Lung (tissue), 11 donors: ENCODE measurements at regions not wholly inside any gene's neighbourhood (a gene's known extent, or its start where the extent isn't known, plus 50 kb on each side); places are given as distances from the start of the nearest gene placed in this dataset.
A peak's percentile ranks its signal among the peaks of the same experiment; 100 is the strongest.

Experiments used
- ATAC-seq: fragments of 200-7000 bp; cut with Tn5 transposase; one replicate; pipeline ENCODE4 v1.9.1; 2020; ENCODE audit warnings: moderate number of reproducible peaks; ENCODE audit not compliant: insufficient read depth, low FRiP score
- DNase-seq, 3 donors: peaks; one replicate each; pipeline ENCODE4 v3.0.0-alpha.2; 2013 to 2017
- H3K27ac ChIP-seq, 2 donors: one replicate each; pipeline ENCODE4 v1.5.1; 2013; ENCODE audit warnings: mild to moderate bottlenecking in 2 of 2, moderate library complexity in 2 of 2, control low read depth in 1 of 2, inconsistent platforms in 1 of 2, low read depth in 1 of 2, low read length in 1 of 2
- H3K27me3 ChIP-seq, 3 donors: one replicate each; pipeline ENCODE4 v1.5.1; 2013; ENCODE audit warnings: low read length in 2 of 3; ENCODE audit not compliant: control insufficient read depth in 3 of 3, insufficient read depth in 3 of 3
- H3K36me3 ChIP-seq, 4 donors: one replicate each; pipeline ENCODE4 v1.5.1; 2013; ENCODE audit warnings: low read length in 4 of 4, mild to moderate bottlenecking in 1 of 4, moderate library complexity in 1 of 4; ENCODE audit not compliant: control insufficient read depth in 4 of 4, insufficient read depth in 4 of 4
- H3K4me1 ChIP-seq, 5 donors: one replicate each; pipeline ENCODE4 v1.5.1; 2013; ENCODE audit warnings: low read length in 5 of 5, mild to moderate bottlenecking in 2 of 5, moderate library complexity in 1 of 5; ENCODE audit not compliant: control insufficient read depth in 5 of 5, insufficient read depth in 5 of 5
- H3K4me3 ChIP-seq: one replicate; pipeline ENCODE4 v1.5.1; 2013; ENCODE audit warnings: mild to moderate bottlenecking, control low read depth, moderate library complexity
- H3K9ac ChIP-seq, 2 donors: one replicate each; pipeline ENCODE4 v1.5.1; 2013; ENCODE audit warnings: low read length in 2 of 2, control low read depth in 1 of 2; ENCODE audit not compliant: insufficient read depth in 1 of 2
- H3K9me3 ChIP-seq, 4 donors: one replicate each; pipeline ENCODE4 v1.5.1; 2013; ENCODE audit warnings: low read length in 3 of 4, mild to moderate bottlenecking in 1 of 4, moderate library complexity in 1 of 4; ENCODE audit not compliant: control insufficient read depth in 4 of 4, insufficient read depth in 3 of 4
- CTCF ChIP-seq: IDR thresholded peaks from 2 replicates; pipeline ENCODE4 v1.5.1; 2012; ENCODE audit warnings: mild to moderate bottlenecking; ENCODE audit errors: control extremely low read depth, extremely low read depth
- WGBS, 2 donors: extraction: QIAGEN DNeasy Blood & Tissue Kit; methylation state at CpG; one replicate each; pipeline ENCODE4 v1.1.7; 2013; 5-methylcytosine and 5-hydroxymethylcytosine counted together
- donor health status: control.
- donor health status: control.
- donor health status: Bipolar disorder and iron deficiency.
- donor health status: healthy.
- donor health status: DM: yes; HTN: yes; CAD: no.

DNA sequence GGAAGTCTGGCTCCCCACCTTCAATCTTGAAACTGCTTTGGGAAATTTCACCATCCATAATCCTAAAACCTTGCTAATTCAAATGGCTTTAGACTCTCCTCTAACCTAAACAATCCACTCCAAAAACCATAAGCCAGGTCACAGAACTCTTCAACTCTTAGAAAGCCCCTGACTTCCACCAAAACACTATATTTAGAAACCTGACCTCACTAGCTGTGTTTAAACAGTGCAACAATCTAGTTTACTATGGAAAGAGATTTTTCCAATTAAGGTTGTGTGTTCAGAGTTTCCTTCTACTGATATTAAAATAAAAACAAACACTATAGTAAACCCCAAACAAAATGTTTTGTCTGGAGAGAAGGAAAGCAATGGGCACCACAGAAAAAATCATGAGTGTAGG, 308.1 kb downstream of the OSR1 start:
- Histone ChIP-seq H3K36me3 (no peaks in the 10 kb centered on the region), H3K27ac (no peak overlapping the region), H3K9ac (no peak overlapping the region), H3K4me1 (peaks cover 0 to 13% (median 8%) of the 10 kb centered on the region in 5 donors), H3K27me3 (no peaks in the 10 kb centered on the region), H3K4me3 (no peak overlapping the region), H3K9me3 (no peaks in the 10 kb centered on the region)
- no peak for TF ChIP-seq CTCF
- DNase-seq (peak in 1 of 3 donors; percentile 32), ATAC-seq (no peak)

DNA sequence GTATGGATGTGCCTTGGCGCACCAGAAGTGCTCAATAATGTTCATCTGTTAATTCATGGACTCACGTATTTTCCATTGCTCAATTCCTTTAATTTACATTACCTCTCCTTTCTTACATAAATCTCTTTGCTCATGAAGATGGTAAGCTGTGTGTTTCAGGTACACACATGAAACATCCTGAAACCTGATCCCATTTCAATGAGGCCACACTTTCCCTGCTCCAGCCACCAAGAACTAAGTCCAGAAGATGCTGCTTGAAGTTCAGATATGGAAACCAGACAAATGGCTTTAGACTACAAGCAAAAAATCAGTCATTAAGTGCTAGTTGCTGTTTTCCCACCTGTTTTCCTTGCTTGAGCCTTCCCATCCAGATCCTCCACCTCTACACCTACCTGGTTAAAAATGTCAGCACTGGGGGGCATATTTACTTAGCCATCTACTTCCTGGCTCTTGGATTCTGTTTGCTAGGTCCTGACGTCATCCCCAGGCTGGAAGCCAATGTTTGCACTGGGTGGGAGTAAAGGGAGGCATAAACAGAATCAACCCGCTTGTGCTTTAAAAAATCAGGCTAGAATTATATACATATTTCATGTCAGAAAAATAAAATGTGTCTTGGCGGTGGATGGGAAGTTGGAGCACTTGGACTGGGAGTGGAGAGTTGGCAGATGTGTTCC, 309.7 kb downstream of the OSR1 start:
- peak; percentile 17 for ATAC-seq
- H3K4me1 ChIP-seq = peaks cover 0 to 28% (median 18%) of the 10 kb centered on the region in 5 donors
- no peak overlapping the region for H3K27ac ChIP-seq
- no peaks in the 10 kb centered on the region for H3K27me3 ChIP-seq
- no peak overlapping the region for H3K9ac ChIP-seq
- H3K9me3 ChIP-seq = no peaks in the 10 kb centered on the region
- peak; percentile 91 to 96 (median 95) for DNase-seq
- H3K4me3 ChIP-seq = no peak overlapping the region
- no peak for TF ChIP-seq CTCF
- 52 to 77% methylated on average over 5 of the region's 5 CpGs for WGBS, 2 donors
- H3K36me3 ChIP-seq = no peaks in the 10 kb centered on the region

DNA sequence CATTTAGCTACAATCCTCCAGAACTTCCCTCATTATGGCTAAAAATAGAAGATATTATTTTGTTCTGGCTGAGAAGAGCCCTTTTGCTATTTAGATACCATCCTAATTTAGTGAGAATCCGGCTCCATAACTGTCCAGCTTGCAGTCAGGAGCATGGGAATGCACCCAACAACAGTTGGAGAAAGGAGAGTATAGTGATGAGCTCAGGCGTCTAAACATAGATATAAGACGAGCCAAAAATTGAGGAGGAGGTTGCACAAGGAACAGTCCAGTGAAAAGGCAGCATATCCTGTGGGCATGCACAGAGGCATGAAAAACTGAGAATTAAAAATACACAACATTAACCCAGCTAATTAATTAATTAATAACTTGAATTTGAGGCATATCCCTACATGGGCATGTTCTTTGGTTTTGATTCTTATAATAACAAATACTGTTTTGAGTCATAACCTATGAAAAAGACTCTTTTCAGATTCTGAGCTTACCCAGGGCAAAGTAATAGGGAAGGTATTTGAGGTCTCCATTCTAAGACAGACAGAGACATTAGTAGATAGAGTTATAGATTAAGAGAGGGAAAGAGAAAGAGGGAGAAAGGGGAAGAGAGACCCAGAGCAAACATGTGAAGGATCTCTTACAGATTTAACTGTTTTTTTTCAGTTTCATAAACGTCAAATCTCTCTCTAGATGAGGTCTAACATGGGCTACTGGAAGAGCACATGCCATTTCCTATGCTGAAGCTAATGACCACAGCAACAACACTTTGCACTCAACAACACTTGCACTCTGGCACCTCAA, 311.2 kb downstream of the OSR1 start:
- ATAC-seq (no peak), DNase-seq (peak in 2 of 3 donors; percentile 36 to 72)
- peaks cover 0 to 43% (median 23%) of the 10 kb centered on the region in 5 donors for H3K4me1 ChIP-seq
- no peaks in the 10 kb centered on the region for H3K27me3 ChIP-seq
- WGBS, 2 donors = 76 to 81% methylated on average over 4 of the region's 4 CpGs
- no peaks in the 10 kb centered on the region for H3K36me3 ChIP-seq
- H3K4me3 ChIP-seq = no peak overlapping the region
- H3K27ac ChIP-seq = no peak overlapping the region
- no peak overlapping the region for H3K9ac ChIP-seq
- H3K9me3 ChIP-seq = no peaks in the 10 kb centered on the region
- no peak for TF ChIP-seq CTCF
